ENCODE measurements at regions not wholly inside any gene's neighbourhood (a gene's known extent, or its start where the extent isn't known, plus 50 kb on each side); places are given as distances from the start of the nearest gene placed in this dataset.

GRCh38 chr10:108836362-108836761 lies 1086.9 kb downstream of the XPNPEP1 start:
- no peak for DNase-seq

GRCh38 chr10:108822026-108822425 lies 1101.3 kb downstream of the XPNPEP1 start:
- DNase-seq: no peak

GRCh38 chr10:108819302-108819701 lies 1104.0 kb downstream of the XPNPEP1 start:
- DNase-seq: no peak

- DNase-seq: no peak
Observed at GRCh38 chr10:108817584-108817983, 1105.7 kb downstream of the XPNPEP1 start.

GRCh38 chr10:108817135-108817534 lies 1106.2 kb downstream of the XPNPEP1 start:
- no peak for DNase-seq

GRCh38 chr10:108812906-108813305 lies 1110.4 kb downstream of the XPNPEP1 start:
- DNase-seq: no peak

GRCh38 chr10:108812296-108812695 lies 1111.0 kb downstream of the XPNPEP1 start:
- no peak for DNase-seq

- no peak for DNase-seq
Observed at GRCh38 chr10:108808228-108808627, 1115.1 kb downstream of the XPNPEP1 start.

GRCh38 chr10:108801775-108802517 lies 1121.4 kb downstream of the XPNPEP1 start:
- DNase-seq: no peak

GRCh38 chr10:108801220-108801619 lies 1122.1 kb downstream of the XPNPEP1 start:
- DNase-seq: no peak

GRCh38 chr10:108797573-108797972 lies 1125.7 kb downstream of the XPNPEP1 start:
- DNase-seq: no peak

- DNase-seq: no peak
Observed at GRCh38 chr10:108791794-108792474, 1131.4 kb downstream of the XPNPEP1 start.

- DNase-seq: no peak
Observed at GRCh38 chr10:108791030-108791429, 1132.3 kb downstream of the XPNPEP1 start.

- no peak for DNase-seq
Observed at GRCh38 chr10:108789919-108790318, 1133.4 kb downstream of the XPNPEP1 start.

- DNase-seq: no peak
Observed at GRCh38 chr10:108789336-108789735, 1134.0 kb downstream of the XPNPEP1 start.

- DNase-seq: no peak
Observed at GRCh38 chr10:108788891-108789290, 1134.4 kb downstream of the XPNPEP1 start.

GRCh38 chr10:108787932-108788331 lies 1135.4 kb downstream of the XPNPEP1 start:
- no peak for DNase-seq

- no peak for DNase-seq
Observed at GRCh38 chr10:108785011-108785410, 1138.3 kb downstream of the XPNPEP1 start.

- DNase-seq: no peak
Observed at GRCh38 chr10:108784534-108784933, 1138.8 kb downstream of the XPNPEP1 start.

GRCh38 chr10:108783897-108784296 lies 1139.4 kb downstream of the XPNPEP1 start:
- peak in 1 of 3 experiments; percentile 41 for DNase-seq

GRCh38 chr10:108782411-108782810 lies 1140.9 kb downstream of the XPNPEP1 start:
- no peak for DNase-seq

GRCh38 chr10:108779501-108779900 lies 1143.8 kb downstream of the XPNPEP1 start:
- DNase-seq: no peak

- DNase-seq: no peak
Observed at GRCh38 chr10:108775911-108776475, 1147.3 kb downstream of the XPNPEP1 start.

GRCh38 chr10:108771106-108771505 lies 1152.2 kb downstream of the XPNPEP1 start:
- DNase-seq: no peak

All from NCI-H1417 (cell line).